ENCODE measurements at regions not wholly inside any gene's neighbourhood (a gene's known extent, or its start where the extent isn't known, plus 50 kb on each side); places are given as distances from the start of the nearest gene placed in this dataset.

GRCh38 chr2:81551040-81551634 is 1246.6 kb upstream of the LRRTM1 start:
- Histone ChIP-seq H3K36me3 (ENCODE audit: control insufficient read depth in 2 of 3, insufficient read depth in 3 of 3, low read length in 3 of 3) (no peaks in the 10 kb centered on the region), H3K27ac (ENCODE audit: low read depth, low read length) (no peak overlapping the region), H3K9me3 (ENCODE audit: control insufficient read depth in 2 of 3, low read length in 3 of 3) (no peaks in the 10 kb centered on the region), H3K27me3 (ENCODE audit: control insufficient read depth in 2 of 2, insufficient read depth in 2 of 2, low read length in 2 of 2) (no peaks in the 10 kb centered on the region), H3K4me1 (ENCODE audit: control insufficient read depth in 2 of 2, insufficient read depth in 2 of 2, low read length in 2 of 2) (no peaks in the 10 kb centered on the region), H3K4me3 (ENCODE audit: low read length) (no peak overlapping the region)
- POLR2A ChIA-PET: no interaction called here
- H3K27ac Mint-ChIP-seq: no peak overlapping the region
- intact Hi-C loops (cut with micrococcal nuclease): no loop called here
- no peaks in the 10 kb centered on the region for H3K36me3 Mint-ChIP-seq
- no peak overlapping the region for H3K4me3 Mint-ChIP-seq
- H3K9me3 Mint-ChIP-seq: peaks cover 5 to 19% (median 8%) of the 10 kb centered on the region in 11 donors
- DNase-seq (no peak), ATAC-seq (no peak)
- H3K4me1 Mint-ChIP-seq: no peaks in the 10 kb centered on the region
- CTCF ChIA-PET: no interaction called here
- no peaks in the 10 kb centered on the region for H3K27me3 Mint-ChIP-seq

- POLR2A ChIA-PET: no interaction called here
- H3K27me3 Mint-ChIP-seq: no peaks in the 10 kb centered on the region
- intact Hi-C loops (cut with micrococcal nuclease): no loop called here
These were observed 1245.7 kb upstream of the LRRTM1 start for GRCh38 chr2:81550277-81550676.

GRCh38 chr2:81549646-81550045 is 1245.1 kb upstream of the LRRTM1 start:
- Histone ChIP-seq H3K4me1 (ENCODE audit: control insufficient read depth in 2 of 2, insufficient read depth in 2 of 2, low read length in 2 of 2) (no peaks in the 10 kb centered on the region), H3K27me3 (ENCODE audit: control insufficient read depth in 2 of 2, insufficient read depth in 2 of 2, low read length in 2 of 2) (no peaks in the 10 kb centered on the region), H3K36me3 (ENCODE audit: control insufficient read depth in 2 of 3, insufficient read depth in 3 of 3, low read length in 3 of 3) (no peaks in the 10 kb centered on the region), H3K4me3 (ENCODE audit: low read length) (no peak overlapping the region), H3K27ac (ENCODE audit: low read depth, low read length) (no peak overlapping the region), H3K9me3 (ENCODE audit: control insufficient read depth in 2 of 3, low read length in 3 of 3) (no peaks in the 10 kb centered on the region)
- Mint-ChIP-seq H3K9me3 (peaks cover 2 to 16% (median 8%) of the 10 kb centered on the region in 11 donors), H3K36me3 (no peaks in the 10 kb centered on the region), H3K27ac (no peak overlapping the region), H3K4me3 (no peak overlapping the region), H3K27me3 (no peaks in the 10 kb centered on the region), H3K4me1 (no peaks in the 10 kb centered on the region)
- intact Hi-C loops (cut with micrococcal nuclease): no loop called here
- ChIA-PET POLR2A (no interaction called here), CTCF (no interaction called here)
- ATAC-seq (no peak), DNase-seq (no peak)

More at GRCh38 chr2:81550277-81550676, 1245.7 kb upstream of the LRRTM1 start:
- no peak overlapping the region for H3K27ac ChIP-seq (ENCODE audit: low read depth, low read length)
- H3K36me3 ChIP-seq (ENCODE audit: control insufficient read depth in 2 of 3, insufficient read depth in 3 of 3, low read length in 3 of 3): no peaks in the 10 kb centered on the region
- H3K9me3 ChIP-seq (ENCODE audit: control insufficient read depth in 2 of 3, low read length in 3 of 3): no peaks in the 10 kb centered on the region
- no peak for ATAC-seq
- no peak overlapping the region for H3K4me3 ChIP-seq (ENCODE audit: low read length)
- Mint-ChIP-seq H3K4me1 (no peaks in the 10 kb centered on the region), H3K36me3 (no peaks in the 10 kb centered on the region), H3K27ac (no peak overlapping the region), H3K9me3 (peaks cover 5 to 19% (median 8%) of the 10 kb centered on the region in 11 donors), H3K4me3 (no peak overlapping the region)
- CTCF ChIA-PET: no interaction called here
- H3K4me1 ChIP-seq (ENCODE audit: control insufficient read depth in 2 of 2, insufficient read depth in 2 of 2, low read length in 2 of 2): no peaks in the 10 kb centered on the region
- no peaks in the 10 kb centered on the region for H3K27me3 ChIP-seq (ENCODE audit: control insufficient read depth in 2 of 2, insufficient read depth in 2 of 2, low read length in 2 of 2)
- DNase-seq: no peak

GRCh38 chr2:81545626-81546025 is 1241.1 kb upstream of the LRRTM1 start:
- H3K36me3 Mint-ChIP-seq: no peaks in the 10 kb centered on the region
- no peak for ATAC-seq
- intact Hi-C loops (cut with micrococcal nuclease): no loop called here
- H3K27ac Mint-ChIP-seq: no peak overlapping the region
- ChIA-PET CTCF (no interaction called here), POLR2A (no interaction called here)
- DNase-seq: no peak
- no peaks in the 10 kb centered on the region for H3K9me3 ChIP-seq (ENCODE audit: control insufficient read depth in 2 of 3, low read length in 3 of 3)
- H3K36me3 ChIP-seq (ENCODE audit: control insufficient read depth in 2 of 3, insufficient read depth in 3 of 3, low read length in 3 of 3): no peaks in the 10 kb centered on the region
- no peak overlapping the region for H3K4me3 Mint-ChIP-seq
- H3K27me3 ChIP-seq (ENCODE audit: control insufficient read depth in 2 of 2, insufficient read depth in 2 of 2, low read length in 2 of 2): no peaks in the 10 kb centered on the region
- no peaks in the 10 kb centered on the region for H3K27me3 Mint-ChIP-seq
- H3K9me3 Mint-ChIP-seq: peaks cover 0 to 15% (median 2%) of the 10 kb centered on the region in 11 donors
- no peaks in the 10 kb centered on the region for H3K4me1 ChIP-seq (ENCODE audit: control insufficient read depth in 2 of 2, insufficient read depth in 2 of 2, low read length in 2 of 2)
- H3K4me1 Mint-ChIP-seq: no peaks in the 10 kb centered on the region
- no peak overlapping the region for H3K27ac ChIP-seq (ENCODE audit: low read depth, low read length)
- no peak overlapping the region for H3K4me3 ChIP-seq (ENCODE audit: low read length)

- Mint-ChIP-seq H3K36me3 (no peaks in the 10 kb centered on the region), H3K27ac (no peak overlapping the region), H3K4me3 (no peak overlapping the region), H3K4me1 (no peaks in the 10 kb centered on the region), H3K9me3 (peaks cover 0 to 12% (median 4%) of the 10 kb centered on the region in 11 donors), H3K27me3 (no peaks in the 10 kb centered on the region)
- H3K9me3 ChIP-seq (ENCODE audit: control insufficient read depth in 2 of 3, low read length in 3 of 3): no peaks in the 10 kb centered on the region
- intact Hi-C loops (cut with micrococcal nuclease): no loop called here
- H3K27me3 ChIP-seq (ENCODE audit: control insufficient read depth in 2 of 2, insufficient read depth in 2 of 2, low read length in 2 of 2): no peaks in the 10 kb centered on the region
- DNase-seq (no peak), ATAC-seq (no peak)
- no peak overlapping the region for H3K27ac ChIP-seq (ENCODE audit: low read depth, low read length)
- H3K36me3 ChIP-seq (ENCODE audit: control insufficient read depth in 2 of 3, insufficient read depth in 3 of 3, low read length in 3 of 3): no peaks in the 10 kb centered on the region
- H3K4me3 ChIP-seq (ENCODE audit: low read length): no peak overlapping the region
- POLR2A ChIA-PET: no interaction called here
- CTCF ChIA-PET: no interaction called here
- H3K4me1 ChIP-seq (ENCODE audit: control insufficient read depth in 2 of 2, insufficient read depth in 2 of 2, low read length in 2 of 2): no peaks in the 10 kb centered on the region
These were observed 1237.6 kb upstream of the LRRTM1 start for GRCh38 chr2:81542119-81542518.

- H3K27ac ChIP-seq (ENCODE audit: low read depth, low read length): no peak overlapping the region
- no peak for DNase-seq
- Mint-ChIP-seq H3K27me3 (no peaks in the 10 kb centered on the region), H3K36me3 (peaks cover 0 to 4% (median 0%) of the 10 kb centered on the region in 5 donors), H3K4me3 (no peak overlapping the region), H3K4me1 (peaks cover 0 to 1% (median 0%) of the 10 kb centered on the region in 7 donors), H3K9me3 (peaks cover 4 to 23% (median 12%) of the 10 kb centered on the region in 11 donors), H3K27ac (no peak overlapping the region)
- ChIA-PET POLR2A (no interaction called here), CTCF (no interaction called here)
- no peak for ATAC-seq
- no peaks in the 10 kb centered on the region for H3K9me3 ChIP-seq (ENCODE audit: control insufficient read depth in 2 of 3, low read length in 3 of 3)
- H3K36me3 ChIP-seq (ENCODE audit: control insufficient read depth in 2 of 3, insufficient read depth in 3 of 3, low read length in 3 of 3): no peaks in the 10 kb centered on the region
- H3K4me3 ChIP-seq (ENCODE audit: low read length): no peak overlapping the region
- intact Hi-C loops (cut with micrococcal nuclease): no loop called here
- no peaks in the 10 kb centered on the region for H3K27me3 ChIP-seq (ENCODE audit: control insufficient read depth in 2 of 2, insufficient read depth in 2 of 2, low read length in 2 of 2)
- no peaks in the 10 kb centered on the region for H3K4me1 ChIP-seq (ENCODE audit: control insufficient read depth in 2 of 2, insufficient read depth in 2 of 2, low read length in 2 of 2)
These were observed 1225.4 kb upstream of the LRRTM1 start for GRCh38 chr2:81529944-81530343.

- H3K4me3 Mint-ChIP-seq: no peak overlapping the region
- Histone ChIP-seq H3K9me3 (ENCODE audit: control insufficient read depth in 2 of 3, low read length in 3 of 3) (peaks cover 0 to under 1% (median 0%) of the 10 kb centered on the region in 3 experiments), H3K27me3 (ENCODE audit: control insufficient read depth in 2 of 2, insufficient read depth in 2 of 2, low read length in 2 of 2) (no peaks in the 10 kb centered on the region), H3K4me1 (ENCODE audit: control insufficient read depth in 2 of 2, insufficient read depth in 2 of 2, low read length in 2 of 2) (no peaks in the 10 kb centered on the region), H3K4me3 (ENCODE audit: low read length) (no peak overlapping the region), H3K36me3 (ENCODE audit: control insufficient read depth in 2 of 3, insufficient read depth in 3 of 3, low read length in 3 of 3) (no peaks in the 10 kb centered on the region), H3K27ac (ENCODE audit: low read depth, low read length) (no peak overlapping the region)
- ChIA-PET POLR2A (no interaction called here), CTCF (interaction anchor here (0.7 kb wide), 1 partner anchor 200 kb away, joined by 3 read pairs; no protein-coding TSS in a partner anchor)
- H3K27me3 Mint-ChIP-seq: no peaks in the 10 kb centered on the region
- no peak for DNase-seq
- no peak overlapping the region for H3K27ac Mint-ChIP-seq
- H3K36me3 Mint-ChIP-seq: peaks cover 0 to 4% (median 0%) of the 10 kb centered on the region in 5 donors
- ATAC-seq: no peak
- peaks cover 0 to 1% (median 0%) of the 10 kb centered on the region in 7 donors for H3K4me1 Mint-ChIP-seq
- peaks cover 3 to 29% (median 17%) of the 10 kb centered on the region in 11 donors for H3K9me3 Mint-ChIP-seq
- intact Hi-C loops (cut with micrococcal nuclease): no loop called here
These were observed 1224.4 kb upstream of the LRRTM1 start for GRCh38 chr2:81528852-81529480.
